ENCODE measurements at regions not wholly inside any gene's neighbourhood (a gene's known extent, or its start where the extent isn't known, plus 50 kb on each side); places are given as distances from the start of the nearest gene placed in this dataset.

DNA sequence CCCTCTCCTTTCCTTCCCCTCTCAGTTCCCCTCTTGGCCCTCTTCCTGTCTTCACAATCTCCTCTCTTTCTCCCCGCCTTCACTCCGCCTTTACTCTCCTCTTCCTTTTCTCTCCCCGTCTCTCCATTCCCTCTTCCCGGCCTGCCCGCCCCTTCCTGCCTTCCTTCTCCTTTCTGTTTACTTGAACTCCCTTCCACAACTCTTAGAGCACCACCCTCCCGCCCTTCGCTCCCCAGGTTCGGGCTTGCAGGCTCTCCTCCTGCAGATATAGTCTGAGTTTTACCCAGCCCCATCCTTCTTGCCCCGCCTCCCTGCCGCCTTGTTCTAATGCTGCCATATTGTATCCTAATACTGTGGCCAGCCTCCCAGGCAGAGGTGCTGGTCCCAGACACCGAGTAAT, 201.5 kb upstream of the N4BP1 start:
- Histone ChIP-seq H3K27me3 (ENCODE audit: low read depth) (no peaks in the 10 kb centered on the region), H3K4me3 (no peak overlapping the region), H3K36me3 (replicated peaks) (no peaks in the 10 kb centered on the region), H3K4me1 (no peaks in the 10 kb centered on the region), H3K9me3 (no peaks in the 10 kb centered on the region)
- DNase-seq (ENCODE audit: low spot score in 2 of 2): peak in 1 of 2 experiments; percentile 12
- in situ Hi-C loops (cut with MboI; ENCODE audit: low sequenced_read_pairs): no loop called here

DNA sequence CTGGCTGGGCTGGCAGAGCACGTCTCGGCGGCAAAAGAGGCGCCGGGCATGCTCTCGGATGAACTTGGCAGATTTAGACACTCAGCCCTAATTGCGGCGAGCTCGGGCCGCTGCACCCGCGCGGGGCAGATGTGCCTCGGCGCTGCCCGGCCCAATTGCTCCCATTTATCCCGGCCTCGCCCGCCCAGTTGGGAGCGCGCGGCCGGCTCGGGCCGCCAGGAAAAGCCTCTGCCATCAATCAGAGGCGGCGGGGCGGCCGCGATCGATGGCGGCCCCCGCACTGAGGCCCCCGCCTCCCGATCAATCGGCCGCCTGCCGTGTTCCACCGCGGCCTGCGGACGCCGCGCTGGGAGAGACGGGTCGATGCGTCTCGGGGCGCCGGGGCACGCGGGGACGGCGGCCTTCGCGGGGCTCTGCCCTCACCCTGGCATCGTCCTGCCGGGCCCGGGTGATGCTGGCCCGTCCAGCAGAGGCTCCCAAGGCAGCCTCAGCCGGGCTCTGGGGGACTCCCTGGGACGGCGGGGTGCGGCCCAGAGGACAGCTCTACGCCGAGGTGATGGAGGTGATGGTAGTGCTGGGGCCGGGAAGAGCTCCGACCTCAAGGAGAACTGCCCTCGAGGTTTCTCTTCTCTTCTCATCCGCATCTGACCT, 200.9 kb upstream of the N4BP1 start:
- no peaks in the 10 kb centered on the region for H3K9me3 ChIP-seq
- H3K4me3 ChIP-seq: no peak overlapping the region
- no peak for DNase-seq (ENCODE audit: low spot score in 2 of 2)
- in situ Hi-C loops (cut with MboI; ENCODE audit: low sequenced_read_pairs): no loop called here
- no peaks in the 10 kb centered on the region for H3K27me3 ChIP-seq (ENCODE audit: low read depth)
- no peaks in the 10 kb centered on the region for H3K4me1 ChIP-seq
- H3K36me3 ChIP-seq (replicated peaks): no peaks in the 10 kb centered on the region

GRCh38 chr16:48810436-48810802, 200.4 kb upstream of the N4BP1 start:
- H3K4me3 ChIP-seq: no peak overlapping the region

DNA sequence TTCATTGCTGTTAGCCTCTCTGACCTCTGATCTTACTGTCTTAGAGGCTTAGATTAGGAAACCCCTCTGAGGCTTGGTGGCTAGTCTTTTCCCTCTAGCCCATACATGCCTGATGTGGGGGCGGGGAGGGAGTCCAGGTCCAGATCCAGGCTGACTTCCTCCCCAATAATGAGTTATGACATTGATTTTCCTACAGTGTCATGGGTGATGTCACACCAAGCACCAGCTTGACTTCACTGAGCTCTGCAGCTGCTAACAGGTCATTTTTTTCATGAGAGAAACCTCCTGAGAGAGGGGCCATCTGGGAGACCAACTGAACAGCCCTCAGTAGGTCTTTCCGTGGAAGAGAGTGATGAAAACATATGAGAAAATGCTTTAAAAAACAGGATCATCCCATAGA, 180.2 kb upstream of the N4BP1 start:
- in situ Hi-C loops (cut with MboI; ENCODE audit: low sequenced_read_pairs): no loop called here

More at GRCh38 chr16:48810436-48810802, 200.4 kb upstream of the N4BP1 start:
- in situ Hi-C loops (cut with MboI; ENCODE audit: low sequenced_read_pairs): no loop called here
- Histone ChIP-seq H3K9me3 (no peaks in the 10 kb centered on the region), H3K27me3 (ENCODE audit: low read depth) (no peaks in the 10 kb centered on the region), H3K36me3 (replicated peaks) (no peaks in the 10 kb centered on the region), H3K4me1 (no peaks in the 10 kb centered on the region)
- no peak for DNase-seq (ENCODE audit: low spot score in 2 of 2)

DNA sequence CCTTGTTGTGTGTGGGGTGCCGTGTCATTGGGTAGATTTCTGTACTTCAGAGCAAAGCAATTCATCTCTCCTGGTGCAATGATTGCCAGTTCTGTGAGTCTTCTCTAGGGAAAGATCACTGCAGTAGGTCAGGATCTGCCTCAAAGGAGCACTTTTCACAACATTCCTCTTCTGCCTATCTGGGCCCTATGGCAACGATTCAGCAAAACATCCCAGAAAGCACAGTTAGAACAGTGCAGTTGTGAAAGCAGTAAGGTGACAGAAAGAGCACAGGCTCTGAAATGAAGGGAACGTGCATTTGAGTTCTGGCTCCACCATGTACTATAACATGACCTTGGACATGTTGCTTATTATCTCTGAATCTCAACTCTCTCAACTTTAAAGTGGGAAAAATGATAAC, 178.5 kb upstream of the N4BP1 start:
- no peaks in the 10 kb centered on the region for H3K27me3 ChIP-seq (ENCODE audit: low read depth)
- H3K4me1 ChIP-seq: no peaks in the 10 kb centered on the region
- in situ Hi-C loops (cut with MboI; ENCODE audit: low sequenced_read_pairs): no loop called here
- DNase-seq (ENCODE audit: low spot score in 2 of 2): no peak
- no peak overlapping the region for H3K4me3 ChIP-seq
- H3K36me3 ChIP-seq (replicated peaks): no peaks in the 10 kb centered on the region
- no peaks in the 10 kb centered on the region for H3K9me3 ChIP-seq

More for the DNA sequence above, 180.2 kb upstream of the N4BP1 start:
- Histone ChIP-seq H3K4me3 (no peak overlapping the region), H3K27me3 (ENCODE audit: low read depth) (no peaks in the 10 kb centered on the region), H3K4me1 (no peaks in the 10 kb centered on the region), H3K36me3 (replicated peaks) (no peaks in the 10 kb centered on the region), H3K9me3 (no peaks in the 10 kb centered on the region)
- DNase-seq (ENCODE audit: low spot score in 2 of 2): no peak

GRCh38 chr16:48745541-48745940, 135.6 kb upstream of the N4BP1 start:
- Histone ChIP-seq H3K9me3 (no peaks in the 10 kb centered on the region), H3K27me3 (ENCODE audit: low read depth) (no peaks in the 10 kb centered on the region), H3K4me3 (no peak overlapping the region), H3K4me1 (no peaks in the 10 kb centered on the region), H3K36me3 (replicated peaks) (no peaks in the 10 kb centered on the region)
- no peak for DNase-seq (ENCODE audit: low spot score in 2 of 2)
- in situ Hi-C loops (cut with MboI; ENCODE audit: low sequenced_read_pairs): no loop called here

DNA sequence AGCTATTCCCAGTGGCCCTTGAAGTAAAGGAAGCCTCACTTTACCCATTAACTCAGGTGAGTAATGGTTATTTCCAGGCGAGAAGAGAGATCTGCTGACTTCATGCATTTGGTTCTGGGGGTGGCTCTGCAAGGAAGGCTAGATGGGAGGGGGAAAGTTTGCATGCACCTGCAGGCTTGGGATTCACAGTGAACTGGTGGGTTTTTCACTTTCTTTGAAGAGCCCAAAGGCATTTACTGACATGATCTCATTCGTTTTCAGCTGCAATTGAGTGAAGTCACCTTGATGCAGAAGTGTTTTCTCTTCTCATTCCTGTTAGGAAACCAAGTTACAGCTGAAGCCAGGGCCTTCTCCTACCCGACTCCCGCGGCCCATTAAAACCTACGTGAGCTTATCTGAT, 131.0 kb upstream of the N4BP1 start:
- H3K9me3 ChIP-seq: no peaks in the 10 kb centered on the region
- no peak for DNase-seq (ENCODE audit: low spot score in 2 of 2)
- H3K36me3 ChIP-seq (replicated peaks): no peaks in the 10 kb centered on the region
- no peak overlapping the region for H3K4me3 ChIP-seq
- no peaks in the 10 kb centered on the region for H3K4me1 ChIP-seq
- no peaks in the 10 kb centered on the region for H3K27me3 ChIP-seq (ENCODE audit: low read depth)
- in situ Hi-C loops (cut with MboI; ENCODE audit: low sequenced_read_pairs): no loop called here

DNA sequence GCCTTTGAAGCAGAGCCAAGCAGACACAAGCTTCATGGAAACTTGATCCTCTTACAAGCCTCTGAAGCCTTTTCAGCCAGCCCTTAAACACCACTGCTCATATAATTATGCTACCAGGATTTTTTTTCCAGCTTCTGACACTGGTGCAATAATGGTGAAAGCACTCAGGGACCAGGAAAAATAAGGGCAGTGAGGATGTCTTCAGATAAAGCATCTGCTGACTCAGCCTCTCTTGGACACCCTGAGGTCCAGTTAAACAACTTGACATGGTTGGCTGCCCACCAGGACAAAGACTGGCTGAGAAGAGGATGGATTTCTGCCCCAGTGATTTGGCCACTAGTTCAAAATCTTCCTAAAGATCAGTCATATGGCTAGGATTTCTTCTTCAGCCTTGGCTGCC, 124.2 kb upstream of the N4BP1 start:
- in situ Hi-C loops (cut with MboI; ENCODE audit: low sequenced_read_pairs): no loop called here
- Histone ChIP-seq H3K9me3 (no peaks in the 10 kb centered on the region), H3K4me3 (no peak overlapping the region), H3K4me1 (no peaks in the 10 kb centered on the region), H3K27me3 (ENCODE audit: low read depth) (no peaks in the 10 kb centered on the region), H3K36me3 (replicated peaks) (no peaks in the 10 kb centered on the region)
- DNase-seq (ENCODE audit: low spot score in 2 of 2): no peak

- H3K27me3 ChIP-seq (ENCODE audit: low read depth): no peaks in the 10 kb centered on the region
- no peak for DNase-seq (ENCODE audit: low spot score in 2 of 2)
- H3K36me3 ChIP-seq (replicated peaks): no peaks in the 10 kb centered on the region
- H3K4me1 ChIP-seq: no peaks in the 10 kb centered on the region
- in situ Hi-C loops (cut with MboI; ENCODE audit: low sequenced_read_pairs): no loop called here
- no peaks in the 10 kb centered on the region for H3K9me3 ChIP-seq
- no peak overlapping the region for H3K4me3 ChIP-seq
Observed at GRCh38 chr16:48704710-48705109, 94.7 kb upstream of the N4BP1 start.

GRCh38 chr16:48687421-48688038, 77.5 kb upstream of the N4BP1 start:
- Histone ChIP-seq H3K4me1 (no peaks in the 10 kb centered on the region), H3K36me3 (replicated peaks) (no peaks in the 10 kb centered on the region), H3K27me3 (ENCODE audit: low read depth) (peaks cover 2% of the 10 kb centered on the region; the same call in 1 of the 2 replicates), H3K4me3 (no peak overlapping the region), H3K9me3 (no peaks in the 10 kb centered on the region)
- in situ Hi-C loops (cut with MboI; ENCODE audit: low sequenced_read_pairs): loop anchor here (10.0 kb wide), 1 partner anchor 657 kb away; no protein-coding TSS in a partner anchor
- DNase-seq (ENCODE audit: low spot score in 2 of 2): peak; percentile 74 to 75

GRCh38 chr16:48684148-48684547, 74.2 kb upstream of the N4BP1 start:
- no peak for DNase-seq (ENCODE audit: low spot score in 2 of 2)
- H3K27me3 ChIP-seq (ENCODE audit: low read depth): peaks cover 2% of the 10 kb centered on the region; the same call in 1 of the 2 replicates
- in situ Hi-C loops (cut with MboI; ENCODE audit: low sequenced_read_pairs): loop anchor here (10.0 kb wide), 1 partner anchor 661 kb away; no protein-coding TSS in a partner anchor
- no peak overlapping the region for H3K4me3 ChIP-seq
- no peaks in the 10 kb centered on the region for H3K36me3 ChIP-seq (replicated peaks)
- no peaks in the 10 kb centered on the region for H3K4me1 ChIP-seq
- no peaks in the 10 kb centered on the region for H3K9me3 ChIP-seq

GRCh38 chr16:48682971-48683370, 73.0 kb upstream of the N4BP1 start:
- no peaks in the 10 kb centered on the region for H3K4me1 ChIP-seq
- H3K27me3 ChIP-seq (ENCODE audit: low read depth): peaks cover 2% of the 10 kb centered on the region; the same call in 1 of the 2 replicates
- in situ Hi-C loops (cut with MboI; ENCODE audit: low sequenced_read_pairs): loop anchor here (10.0 kb wide), 1 partner anchor 662 kb away; no protein-coding TSS in a partner anchor
- no peak for DNase-seq (ENCODE audit: low spot score in 2 of 2)
- H3K4me3 ChIP-seq: no peak overlapping the region
- H3K36me3 ChIP-seq (replicated peaks): no peaks in the 10 kb centered on the region
- H3K9me3 ChIP-seq: no peaks in the 10 kb centered on the region

DNA sequence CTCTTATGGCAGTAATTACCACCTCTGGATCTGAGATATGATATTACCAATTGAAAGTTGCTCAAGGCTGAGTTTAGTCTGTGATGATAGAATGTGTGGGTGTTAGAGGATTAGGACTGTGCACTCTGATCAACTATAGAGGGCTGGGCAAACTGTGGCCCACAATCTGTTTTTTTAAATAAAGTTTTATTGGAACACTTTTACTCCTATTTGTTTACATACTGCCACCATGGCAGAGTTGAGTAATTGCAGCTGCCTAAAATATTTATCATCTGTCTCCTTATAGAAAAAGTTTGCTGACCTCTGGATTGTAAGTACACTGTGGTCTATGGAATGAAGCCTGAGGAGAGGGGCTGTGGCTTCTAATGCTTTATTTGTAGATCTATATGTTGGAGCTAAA, 71.5 kb upstream of the N4BP1 start:
- no peak overlapping the region for H3K4me3 ChIP-seq
- H3K4me1 ChIP-seq: no peaks in the 10 kb centered on the region
- no peak for DNase-seq (ENCODE audit: low spot score in 2 of 2)
- H3K9me3 ChIP-seq: no peaks in the 10 kb centered on the region
- in situ Hi-C loops (cut with MboI; ENCODE audit: low sequenced_read_pairs): loop anchor here (10.0 kb wide), 1 partner anchor 663 kb away; no protein-coding TSS in a partner anchor
- peaks cover 2% of the 10 kb centered on the region; the same call in 1 of the 2 replicates for H3K27me3 ChIP-seq (ENCODE audit: low read depth)
- H3K36me3 ChIP-seq (replicated peaks): no peaks in the 10 kb centered on the region

DNA sequence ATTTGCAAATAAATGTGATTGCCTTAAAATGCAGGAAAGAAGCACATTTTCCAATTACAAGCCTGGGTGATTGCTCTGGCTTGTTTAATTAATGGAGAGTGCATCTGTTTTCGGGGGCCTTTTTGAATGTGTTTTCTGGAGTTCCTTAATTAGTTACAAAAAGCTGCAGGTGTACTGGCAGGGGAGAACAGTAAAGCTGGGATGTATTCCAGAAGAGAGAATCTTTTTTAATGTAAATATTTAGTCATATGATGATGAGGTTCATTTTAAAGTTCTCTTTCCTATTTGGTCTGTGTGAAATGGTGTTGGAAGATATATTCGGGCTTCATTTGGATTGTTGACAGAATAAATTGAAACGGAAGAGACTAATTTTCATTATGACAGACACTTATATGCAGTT, 70.9 kb upstream of the N4BP1 start:
- H3K4me1 ChIP-seq: no peaks in the 10 kb centered on the region
- no peaks in the 10 kb centered on the region; the same call in 1 of the 2 replicates for H3K27me3 ChIP-seq (ENCODE audit: low read depth)
- no peaks in the 10 kb centered on the region for H3K9me3 ChIP-seq
- DNase-seq (ENCODE audit: low spot score in 2 of 2): no peak
- H3K36me3 ChIP-seq (replicated peaks): no peaks in the 10 kb centered on the region
- H3K4me3 ChIP-seq: no peak overlapping the region
- in situ Hi-C loops (cut with MboI; ENCODE audit: low sequenced_read_pairs): loop anchor here (10.0 kb wide), 1 partner anchor 664 kb away; no protein-coding TSS in a partner anchor

Measured in HAP-1 (cell line).